ENCODE measurements at regions not wholly inside any gene's neighbourhood (a gene's known extent, or its start where the extent isn't known, plus 50 kb on each side); places are given as distances from the start of the nearest gene placed in this dataset.
"Not testable (repeated sequence)": the region's sequence is repeated elsewhere in the genome, so short reads cannot be mapped to it uniquely, and the experiment has no call there.

GRCh38 chr4:179719766-179720450, 2277.7 kb upstream of the AGA start:
- no peak for DNase-seq
- no peak overlapping the region for H3K4me3 ChIP-seq

GRCh38 chr4:179726491-179726890, 2284.3 kb upstream of the AGA start:
- H3K27me3 ChIP-seq, H3K36me3 ChIP-seq, H3K9me3 ChIP-seq, DNase-seq, H3K4me3 ChIP-seq: not testable (repeated sequence)

More at GRCh38 chr4:179719766-179720450, 2277.7 kb upstream of the AGA start:
- Histone ChIP-seq H3K27me3 (no peaks in the 10 kb centered on the region), H3K9me3 (no peaks in the 10 kb centered on the region), H3K36me3 (no peaks in the 10 kb centered on the region)

DNA sequence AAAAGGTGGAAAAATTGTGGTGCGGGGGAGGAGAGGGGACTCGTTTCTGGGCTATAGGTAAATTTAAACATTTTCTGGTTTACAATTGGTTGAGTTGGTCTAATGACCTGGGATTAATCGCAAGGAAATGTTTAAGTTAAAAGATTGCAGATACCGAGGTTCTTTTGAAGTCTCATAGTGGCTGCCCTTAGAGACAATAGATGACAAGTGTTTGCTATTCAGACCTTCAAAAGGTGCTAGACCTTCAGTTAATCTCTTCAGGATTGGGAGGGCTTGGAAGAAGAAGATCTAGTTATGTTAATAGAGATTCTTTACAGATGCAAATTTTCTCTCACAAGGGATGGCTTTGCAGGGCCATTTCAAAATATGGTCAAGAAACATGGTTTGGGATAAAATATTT, 2286.1 kb upstream of the AGA start:
- no peak overlapping the region for H3K4me3 ChIP-seq
- H3K36me3 ChIP-seq, result no peaks in the 10 kb centered on the region
- H3K9me3 ChIP-seq, result no peaks in the 10 kb centered on the region

GRCh38 chr4:179736820-179737219, 2294.6 kb upstream of the AGA start:
- H3K4me3 ChIP-seq, DNase-seq, H3K9me3 ChIP-seq, H3K36me3 ChIP-seq, H3K27me3 ChIP-seq: not testable (repeated sequence)

More for the DNA sequence above, 2286.1 kb upstream of the AGA start:
- no peak for DNase-seq
- no peaks in the 10 kb centered on the region for H3K27me3 ChIP-seq

GRCh38 chr4:179738822-179739221, 2296.6 kb upstream of the AGA start:
- DNase-seq, result no peak
- H3K9me3 ChIP-seq, result no peaks in the 10 kb centered on the region
- H3K27me3 ChIP-seq, result no peaks in the 10 kb centered on the region
- no peaks in the 10 kb centered on the region for H3K36me3 ChIP-seq
- no peak overlapping the region for H3K4me3 ChIP-seq

DNA sequence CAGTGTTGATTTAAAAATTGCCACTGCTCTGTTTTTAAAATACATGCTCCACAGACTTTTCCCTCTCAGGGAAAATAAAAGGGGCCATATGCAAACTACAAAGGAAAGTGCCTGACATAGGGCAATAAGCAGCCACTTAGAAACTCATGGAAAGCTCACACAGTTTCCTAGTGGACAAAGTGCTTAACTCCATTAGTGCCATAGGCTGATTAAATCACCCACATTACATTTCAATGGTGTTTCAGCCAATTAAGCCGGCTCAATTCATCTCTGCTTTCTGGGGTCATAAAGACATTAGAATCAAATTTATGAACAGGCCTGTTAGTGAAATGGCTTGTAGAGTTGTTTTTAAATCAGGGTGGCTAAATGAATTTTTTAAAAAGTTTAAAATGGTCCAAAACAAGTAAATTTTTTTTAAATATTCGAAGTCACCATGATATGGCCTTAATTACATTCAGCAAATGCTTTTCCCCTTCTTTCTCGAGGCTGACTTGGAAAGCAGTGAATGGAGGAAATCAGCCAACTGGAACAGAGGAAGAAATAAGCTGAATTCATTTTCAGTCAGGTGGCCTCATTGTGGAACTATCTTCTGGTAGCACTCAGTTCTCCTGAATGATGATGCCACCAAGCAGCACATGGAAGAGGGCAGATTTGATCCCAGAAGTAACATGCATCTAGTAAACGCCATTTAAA, 2305.1 kb upstream of the AGA start:
- no peaks in the 10 kb centered on the region for H3K27me3 ChIP-seq
- no peak for DNase-seq

DNA sequence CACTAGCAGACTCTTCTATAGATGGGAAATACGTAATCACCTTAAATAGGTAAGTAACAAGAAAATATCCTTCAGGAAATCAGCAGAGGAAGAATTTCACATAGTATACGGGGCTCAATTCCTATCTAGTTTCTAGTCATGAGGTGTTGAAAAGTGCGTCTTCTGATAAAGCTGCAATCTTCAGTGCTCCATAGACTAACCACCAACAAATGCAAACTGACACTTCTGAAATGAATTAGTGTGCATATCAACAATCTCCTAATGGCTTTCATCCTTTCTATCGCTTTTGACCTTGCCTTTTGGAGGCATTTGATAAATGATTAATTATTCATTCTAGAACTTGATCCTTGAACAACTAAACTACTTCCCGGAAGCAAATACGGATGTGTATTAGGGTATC, 2306.6 kb upstream of the AGA start:
- Histone ChIP-seq H3K4me3 (no peak overlapping the region), H3K9me3 (no peaks in the 10 kb centered on the region), H3K36me3 (no peaks in the 10 kb centered on the region), H3K27me3 (no peaks in the 10 kb centered on the region)
- DNase-seq, result no peak

More for the DNA sequence above, 2305.1 kb upstream of the AGA start:
- Histone ChIP-seq H3K36me3 (no peaks in the 10 kb centered on the region), H3K4me3 (no peak overlapping the region), H3K9me3 (no peaks in the 10 kb centered on the region)

DNA sequence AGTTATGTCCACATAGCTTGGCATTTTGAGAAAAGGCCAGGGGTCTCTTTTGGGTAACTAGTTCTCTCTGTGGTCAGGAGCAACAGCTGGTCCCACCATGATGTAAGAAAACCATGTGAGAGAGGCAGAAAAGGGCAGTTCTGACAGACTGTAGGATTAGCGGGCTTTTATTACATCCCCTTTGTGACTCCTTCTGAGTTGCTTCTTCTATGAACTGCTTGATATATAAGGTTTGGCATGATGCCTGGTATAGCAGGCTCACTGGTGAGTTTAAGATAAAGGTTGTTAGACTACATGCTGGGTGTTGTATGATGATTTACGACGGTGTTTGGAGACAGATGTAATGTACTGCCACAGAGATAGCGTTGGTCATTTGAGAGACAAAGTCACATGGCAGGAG, 2308.1 kb upstream of the AGA start:
- H3K36me3 ChIP-seq, result no peaks in the 10 kb centered on the region
- no peak for DNase-seq
- no peaks in the 10 kb centered on the region for H3K9me3 ChIP-seq

GRCh38 chr4:179751669-179752068, 2309.4 kb upstream of the AGA start:
- no peak for DNase-seq
- Histone ChIP-seq H3K9me3 (no peaks in the 10 kb centered on the region), H3K4me3 (no peak overlapping the region), H3K27me3 (no peaks in the 10 kb centered on the region), H3K36me3 (no peaks in the 10 kb centered on the region)

More for the DNA sequence above, 2308.1 kb upstream of the AGA start:
- Histone ChIP-seq H3K27me3 (no peaks in the 10 kb centered on the region), H3K4me3 (no peak overlapping the region)

DNA sequence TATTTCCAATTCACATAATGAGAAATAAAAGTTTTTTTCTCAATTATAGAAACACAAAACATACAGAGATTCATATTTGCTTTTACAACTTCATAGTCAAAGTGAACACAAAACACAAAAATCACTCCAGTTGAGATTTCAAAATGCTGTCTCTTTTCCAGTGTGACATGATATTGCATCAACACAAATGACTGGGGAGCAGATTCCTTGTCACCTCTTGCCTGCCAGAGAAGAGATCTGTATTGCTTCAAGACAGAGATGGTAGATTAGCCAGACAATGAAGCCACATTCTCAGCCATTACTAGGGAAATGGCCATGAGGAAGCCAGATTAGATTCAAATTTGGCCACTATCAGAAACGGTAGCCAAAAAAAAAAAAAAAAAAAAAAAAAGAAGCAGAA, 2313.1 kb upstream of the AGA start:
- Histone ChIP-seq H3K4me3 (no peak overlapping the region), H3K9me3 (no peaks in the 10 kb centered on the region), H3K27me3 (no peaks in the 10 kb centered on the region), H3K36me3 (no peaks in the 10 kb centered on the region)
- no peak for DNase-seq

GRCh38 chr4:179757641-179758040, 2315.4 kb upstream of the AGA start:
- no peak for DNase-seq
- H3K9me3 ChIP-seq, result no peaks in the 10 kb centered on the region
- no peaks in the 10 kb centered on the region for H3K36me3 ChIP-seq
- no peaks in the 10 kb centered on the region for H3K27me3 ChIP-seq
- H3K4me3 ChIP-seq, result no peak overlapping the region

DNA sequence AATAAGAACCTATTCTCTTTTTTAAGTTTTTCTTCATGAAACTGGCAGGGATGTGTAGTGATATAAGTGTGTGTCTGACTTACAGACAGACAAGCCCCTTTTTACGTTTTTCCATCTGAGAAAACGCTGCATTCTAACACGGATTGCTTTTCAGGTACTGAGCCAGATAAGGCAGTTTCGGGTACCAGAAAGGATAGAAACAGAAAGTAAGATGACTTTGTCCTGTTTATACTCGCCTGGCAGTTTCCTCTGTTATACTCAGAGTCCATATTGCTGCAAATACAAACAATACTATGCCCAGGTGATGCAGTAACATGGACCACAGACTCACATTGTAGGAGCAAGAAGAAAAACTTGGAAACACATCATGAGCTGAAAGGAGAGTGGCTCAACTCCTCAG, 2320.6 kb upstream of the AGA start:
- DNase-seq, result no peak
- Histone ChIP-seq H3K4me3 (no peak overlapping the region), H3K27me3 (no peaks in the 10 kb centered on the region), H3K36me3 (no peaks in the 10 kb centered on the region), H3K9me3 (no peaks in the 10 kb centered on the region)

GRCh38 chr4:179766938-179767337, 2324.7 kb upstream of the AGA start:
- no peaks in the 10 kb centered on the region for H3K9me3 ChIP-seq
- DNase-seq, result no peak
- no peaks in the 10 kb centered on the region for H3K27me3 ChIP-seq
- no peaks in the 10 kb centered on the region for H3K36me3 ChIP-seq
- no peak overlapping the region for H3K4me3 ChIP-seq

DNA sequence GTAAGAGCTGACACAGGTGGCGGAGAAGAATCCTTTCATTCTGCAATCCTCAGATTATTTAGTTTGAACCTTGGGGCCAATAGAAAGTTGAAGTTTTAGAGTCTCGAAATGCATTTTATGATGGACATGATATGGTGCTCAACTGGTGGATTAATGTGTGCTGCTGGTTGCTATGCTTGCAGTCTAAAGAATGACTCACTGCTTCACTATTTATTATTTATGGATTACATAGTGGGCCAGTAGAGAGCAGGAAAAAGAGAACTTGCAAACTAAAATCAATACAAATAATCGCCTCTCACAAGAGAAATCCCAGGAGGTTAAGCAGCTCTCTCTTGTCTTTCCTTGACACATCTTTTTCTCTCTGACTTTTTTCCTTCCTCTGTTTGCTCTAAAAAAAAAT, 2326.8 kb upstream of the AGA start:
- Histone ChIP-seq H3K36me3 (no peaks in the 10 kb centered on the region), H3K27me3 (no peaks in the 10 kb centered on the region), H3K4me3 (no peak overlapping the region), H3K9me3 (no peaks in the 10 kb centered on the region)
- no peak for DNase-seq

- Histone ChIP-seq H3K9me3 (no peaks in the 10 kb centered on the region), H3K27me3 (no peaks in the 10 kb centered on the region), H3K36me3 (no peaks in the 10 kb centered on the region), H3K4me3 (no peak overlapping the region)
- no peak for DNase-seq
Measured at GRCh38 chr4:179797738-179798137, 2355.5 kb upstream of the AGA start.

GRCh38 chr4:179803857-179804256, 2361.6 kb upstream of the AGA start:
- DNase-seq, result no peak
- H3K36me3 ChIP-seq, result no peaks in the 10 kb centered on the region

GRCh38 chr4:179804440-179804839, 2362.2 kb upstream of the AGA start:
- Histone ChIP-seq H3K4me3 (no peak overlapping the region), H3K9me3 (no peaks in the 10 kb centered on the region), H3K36me3 (no peaks in the 10 kb centered on the region), H3K27me3 (no peaks in the 10 kb centered on the region)
- peak; percentile 0 for DNase-seq

More at GRCh38 chr4:179803857-179804256, 2361.6 kb upstream of the AGA start:
- H3K27me3 ChIP-seq, result no peaks in the 10 kb centered on the region
- H3K4me3 ChIP-seq, result no peak overlapping the region
- H3K9me3 ChIP-seq, result no peaks in the 10 kb centered on the region

DNA sequence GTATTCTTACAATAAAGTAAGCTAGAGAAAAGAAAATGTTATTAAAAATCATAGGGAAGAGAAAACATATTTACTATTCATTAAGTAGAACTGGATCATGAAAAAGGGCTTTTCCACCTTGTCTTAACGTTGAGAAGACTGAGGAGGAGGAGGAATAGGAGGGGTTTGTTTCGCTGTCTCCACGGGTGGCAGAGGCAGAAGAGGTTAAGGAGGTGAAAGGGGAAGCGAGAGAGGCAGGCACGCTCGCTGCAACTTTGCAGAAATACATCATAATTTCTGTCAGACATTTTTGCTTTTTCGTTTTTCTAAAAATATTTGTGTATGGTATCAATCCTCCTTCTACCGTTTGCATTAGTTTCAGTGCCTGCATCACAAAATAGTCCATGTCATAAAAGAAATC, 2375.1 kb upstream of the AGA start:
- no peak for DNase-seq
- H3K4me3 ChIP-seq, result no peak overlapping the region

More for the DNA sequence above, 2375.1 kb upstream of the AGA start:
- Histone ChIP-seq H3K27me3 (no peaks in the 10 kb centered on the region), H3K9me3 (no peaks in the 10 kb centered on the region), H3K36me3 (no peaks in the 10 kb centered on the region)

Data from MG63 (cell line).